HG02763 (cell line): ENCODE measurements at regions not wholly inside any gene's neighbourhood (a gene's known extent, or its start where the extent isn't known, plus 50 kb on each side); places are given as distances from the start of the nearest gene placed in this dataset.
"Not testable (repeated sequence)": the region's sequence is repeated elsewhere in the genome, so short reads cannot be mapped to it uniquely, and the experiment has no call there.

Source experiments
- ATAC-seq: cut with Tn5 transposase; IDR thresholded peaks from one replicate; pipeline ENCODE4 v1.9.1; 2021; ENCODE audit warnings: mild to moderate bottlenecking, moderate library complexity; ENCODE audit not compliant: unreplicated experiment

GRCh38 chr10:64374346-64374745 is 853.1 kb downstream of the REEP3 start:
- ATAC-seq: no peak

- ATAC-seq: no peak
Measured at GRCh38 chr10:64376167-64376566, 855.0 kb downstream of the REEP3 start.

GRCh38 chr10:64379898-64380297 is 858.7 kb downstream of the REEP3 start:
- ATAC-seq: no peak

GRCh38 chr10:64385355-64385754 is 864.2 kb downstream of the REEP3 start:
- ATAC-seq: no peak

GRCh38 chr10:64394744-64395143 is 873.5 kb downstream of the REEP3 start:
- no peak for ATAC-seq

GRCh38 chr10:64396105-64396708 is 875.0 kb downstream of the REEP3 start:
- no peak for ATAC-seq

GRCh38 chr10:64397125-64397524 is 875.9 kb downstream of the REEP3 start:
- ATAC-seq: no peak

GRCh38 chr10:64408391-64409183 is 887.4 kb downstream of the REEP3 start:
- no peak for ATAC-seq

GRCh38 chr10:64409349-64409748 is 888.1 kb downstream of the REEP3 start:
- no peak for ATAC-seq

- ATAC-seq: no peak
Measured at GRCh38 chr10:64416011-64416410, 894.8 kb downstream of the REEP3 start.

- ATAC-seq: no peak
Measured at GRCh38 chr10:64419461-64419860, 898.3 kb downstream of the REEP3 start.

GRCh38 chr10:64426745-64427144 is 905.5 kb downstream of the REEP3 start:
- no peak for ATAC-seq

GRCh38 chr10:64430690-64431323 is 909.6 kb downstream of the REEP3 start:
- no peak for ATAC-seq

GRCh38 chr10:64441872-64442271 is 920.7 kb downstream of the REEP3 start:
- not testable (repeated sequence) for ATAC-seq

GRCh38 chr10:64444163-64444562 is 923.0 kb downstream of the REEP3 start:
- no peak for ATAC-seq

GRCh38 chr10:64444564-64444963 is 923.4 kb downstream of the REEP3 start:
- ATAC-seq: no peak

- no peak for ATAC-seq
Measured at GRCh38 chr10:64449603-64450002, 928.4 kb downstream of the REEP3 start.

- ATAC-seq: no peak
Measured at GRCh38 chr10:64450312-64450711, 929.1 kb downstream of the REEP3 start.

- no peak for ATAC-seq
Measured at GRCh38 chr10:64454962-64455361, 933.8 kb downstream of the REEP3 start.

GRCh38 chr10:64458306-64458705 is 937.1 kb downstream of the REEP3 start:
- no peak for ATAC-seq

- no peak for ATAC-seq
Measured at GRCh38 chr10:64463406-64463805, 942.2 kb downstream of the REEP3 start.

- no peak for ATAC-seq
Measured at GRCh38 chr10:64465653-64466052, 944.5 kb downstream of the REEP3 start.
